Right lung (tissue), 2 donors: ENCODE measurements at regions not wholly inside any gene's neighbourhood (a gene's known extent, or its start where the extent isn't known, plus 50 kb on each side); places are given as distances from the start of the nearest gene placed in this dataset.
"Not testable (repeated sequence)": the region's sequence is repeated elsewhere in the genome, so short reads cannot be mapped to it uniquely, and the experiment has no call there.

Experiments used
- DNase-seq, 2 donors: peaks; one replicate each; pipeline ENCODE4 v3.0.0-alpha.2; 2013

GRCh38 chrX:117487421-117487820, 629.2 kb downstream of the KLHL13 start:
- peak; percentile 42 to 43 for DNase-seq

- DNase-seq, result no peak
Observed at GRCh38 chrX:117483950-117484349, 632.7 kb downstream of the KLHL13 start.

- DNase-seq, result no peak
Observed at GRCh38 chrX:117458243-117458968, 658.2 kb downstream of the KLHL13 start.

- DNase-seq, result no peak
Observed at GRCh38 chrX:117455787-117456186, 660.8 kb downstream of the KLHL13 start.

- DNase-seq, result no peak
Observed at GRCh38 chrX:117429501-117429900, 687.1 kb downstream of the KLHL13 start.

- DNase-seq, result no peak
Observed at GRCh38 chrX:117407449-117408150, 709.0 kb downstream of the KLHL13 start.

- no peak for DNase-seq
Observed at GRCh38 chrX:117400839-117401238, 715.8 kb downstream of the KLHL13 start.

- no peak for DNase-seq
Observed at GRCh38 chrX:117400005-117400404, 716.6 kb downstream of the KLHL13 start.

- DNase-seq, result no peak
Observed at GRCh38 chrX:117397844-117398243, 718.8 kb downstream of the KLHL13 start.

GRCh38 chrX:117394506-117395070, 722.0 kb downstream of the KLHL13 start:
- DNase-seq, result not testable (repeated sequence)

GRCh38 chrX:117392360-117392759, 724.2 kb downstream of the KLHL13 start:
- not testable (repeated sequence) for DNase-seq

GRCh38 chrX:117376460-117376859, 740.1 kb downstream of the KLHL13 start:
- no peak for DNase-seq

GRCh38 chrX:117335209-117335608, 781.4 kb downstream of the KLHL13 start:
- DNase-seq, result no peak

- no peak for DNase-seq
Observed at GRCh38 chrX:117327373-117327772, 789.2 kb downstream of the KLHL13 start.

- DNase-seq, result no peak
Observed at GRCh38 chrX:117325706-117326105, 790.9 kb downstream of the KLHL13 start.

GRCh38 chrX:117305168-117305766, 811.3 kb downstream of the KLHL13 start:
- no peak for DNase-seq

- no peak for DNase-seq
Observed at GRCh38 chrX:117301086-117301485, 815.5 kb downstream of the KLHL13 start.

GRCh38 chrX:117291760-117292159, 824.9 kb downstream of the KLHL13 start:
- no peak for DNase-seq

GRCh38 chrX:117274965-117275364, 812.2 kb upstream of the CT83 start:
- DNase-seq, result no peak
